ENCODE measurements at regions not wholly inside any gene's neighbourhood (a gene's known extent, or its start where the extent isn't known, plus 50 kb on each side); places are given as distances from the start of the nearest gene placed in this dataset.

GRCh38 chr1:234916840-234917239 is 211.8 kb downstream of the TOMM20 start:
- no peak for TF ChIP-seq CTCF (IDR thresholded peaks at IDR 0.05; ENCODE audit: low read depth, low read length, missing control alignments)
- no peak for DNase-seq (ENCODE audit: low read depth)
- H3K4me3 ChIP-seq (ENCODE audit: low read depth, low read length), result no peak overlapping the region

- no peak for TF ChIP-seq CTCF (IDR thresholded peaks at IDR 0.05; ENCODE audit: low read depth, low read length, missing control alignments)
- no peak for DNase-seq (ENCODE audit: low read depth)
- H3K4me3 ChIP-seq (ENCODE audit: low read depth, low read length), result no peak overlapping the region
These were observed 212.5 kb downstream of the TOMM20 start for GRCh38 chr1:234915924-234916675.

GRCh38 chr1:234914606-234915290 is 213.9 kb downstream of the TOMM20 start:
- no peak for DNase-seq (ENCODE audit: low read depth)
- TF ChIP-seq CTCF (IDR thresholded peaks at IDR 0.05; ENCODE audit: low read depth, low read length, missing control alignments), result no peak
- no peak overlapping the region for H3K4me3 ChIP-seq (ENCODE audit: low read depth, low read length)

- TF ChIP-seq CTCF (IDR thresholded peaks at IDR 0.05; ENCODE audit: low read depth, low read length, missing control alignments), result no peak
- H3K4me3 ChIP-seq (ENCODE audit: low read depth, low read length), result no peak overlapping the region
- DNase-seq (ENCODE audit: low read depth), result no peak
These were observed 214.9 kb downstream of the TOMM20 start for GRCh38 chr1:234913771-234914170.

GRCh38 chr1:234913278-234913649 is 215.4 kb downstream of the TOMM20 start:
- TF ChIP-seq CTCF (IDR thresholded peaks at IDR 0.05; ENCODE audit: low read depth, low read length, missing control alignments), result no peak

GRCh38 chr1:234912548-234913277 is 215.9 kb downstream of the TOMM20 start:
- no peak for TF ChIP-seq CTCF (IDR thresholded peaks at IDR 0.05; ENCODE audit: low read depth, low read length, missing control alignments)
- no peak overlapping the region for H3K4me3 ChIP-seq (ENCODE audit: low read depth, low read length)
- DNase-seq (ENCODE audit: low read depth), result no peak

More at GRCh38 chr1:234913278-234913649, 215.4 kb downstream of the TOMM20 start:
- no peak overlapping the region for H3K4me3 ChIP-seq (ENCODE audit: low read depth, low read length)
- no peak for DNase-seq (ENCODE audit: low read depth)

Data from GM12864 (cell line).